Fibroblast of lung (primary cell): ENCODE measurements at regions not wholly inside any gene's neighbourhood (a gene's known extent, or its start where the extent isn't known, plus 50 kb on each side); places are given as distances from the start of the nearest gene placed in this dataset.

Experiments used
- DNase-seq, 2 donors: peaks; one replicate each; pipeline versions ENCODE4 v3.0.0 to v3.0.0-alpha.2; 2010; ENCODE audit warnings: low read depth in 2 of 2
- H2AFZ ChIP-seq: 2 replicates; pipeline ENCODE4 v1.5.1; 2012; ENCODE audit warnings: low read length, control low read depth, inconsistent platforms
- H3K27ac ChIP-seq: 2 replicates; pipeline ENCODE4 v1.5.1; 2011; ENCODE audit warnings: low read length, control low read depth; ENCODE audit not compliant: insufficient read depth
- H3K27me3 ChIP-seq: 2 replicates; pipeline ENCODE4 v1.5.1; 2011; ENCODE audit warnings: mild to moderate bottlenecking, low read length; ENCODE audit not compliant: control insufficient read depth, insufficient read depth
- H3K36me3 ChIP-seq: 2 replicates; pipeline ENCODE4 v1.5.1; 2011; ENCODE audit warnings: low read length; ENCODE audit not compliant: control insufficient read depth, insufficient read depth
- H3K4me1 ChIP-seq: 2 replicates; pipeline ENCODE4 v1.5.1; 2011; ENCODE audit warnings: low read length; ENCODE audit not compliant: control insufficient read depth, insufficient read depth; ENCODE audit errors: extremely low read depth
- H3K4me2 ChIP-seq: 2 replicates; pipeline ENCODE4 v1.5.1; 2011; ENCODE audit warnings: low read length, control low read depth; ENCODE audit not compliant: insufficient read depth; ENCODE audit errors: extremely low read depth
- H3K4me3 ChIP-seq, 4 experiments: fragments of 200-600 bp in 1 of 4; sonication (generic) in 1 of 4; replicated peaks in 1 of 4; 2 replicates each; pipeline ENCODE4 v1.5.1; 2011 to 2016; ENCODE audit warnings: low read length in 4 of 4, low read depth in 3 of 4, mild to moderate bottlenecking in 3 of 4, control low read depth in 2 of 4, inconsistent platforms in 1 of 4, mixed read lengths in 1 of 4; ENCODE audit not compliant: insufficient read depth in 1 of 4; ENCODE audit errors: control extremely low read depth in 1 of 4
- H3K79me2 ChIP-seq: 2 replicates; pipeline ENCODE4 v1.5.1; 2012; ENCODE audit warnings: mild to moderate bottlenecking, low read length, inconsistent platforms; ENCODE audit not compliant: control insufficient read depth, insufficient read depth
- H3K9ac ChIP-seq: 2 replicates; pipeline ENCODE4 v1.5.1; 2011; ENCODE audit warnings: mild to moderate bottlenecking, low read length, control low read depth; ENCODE audit not compliant: insufficient read depth
- H3K9me3 ChIP-seq: 2 replicates; pipeline ENCODE4 v1.5.1; 2012; ENCODE audit warnings: low read depth, low read length; ENCODE audit not compliant: control insufficient read depth, insufficient read depth
- H4K20me1 ChIP-seq: 2 replicates; pipeline ENCODE4 v1.5.1; 2011; ENCODE audit warnings: low read length; ENCODE audit not compliant: control insufficient read depth, insufficient read depth; ENCODE audit errors: extremely low read depth
- CTCF ChIP-seq, 2 donors: IDR thresholded peaks in 1 of 2; conservative IDR thresholded peaks in 1 of 2; 1 replicate in 1 of 2; 2 replicates in 1 of 2; pipeline ENCODE4 v1.5.1; 2011 to 2012; ENCODE audit warnings: low read length in 2 of 2, control low read depth in 1 of 2, inconsistent platforms in 1 of 2, low read depth in 1 of 2, mild to moderate bottlenecking in 1 of 2
- EZH2 ChIP-seq: IDR thresholded peaks from 2 replicates; pipeline ENCODE4 v1.5.1; 2012; ENCODE audit warnings: low read length, control low read depth, mild to moderate bottlenecking; ENCODE audit errors: missing control alignments

- Histone ChIP-seq H3K79me2 (no peaks in the 10 kb centered on the region), H3K4me2 (no peak overlapping the region), H3K9me3 (no peaks in the 10 kb centered on the region), H3K27ac (no peak overlapping the region), H3K4me3 (no peak overlapping the region), H2AFZ (no peak overlapping the region), H3K9ac (no peak overlapping the region), H4K20me1 (no peaks in the 10 kb centered on the region), H3K4me1 (no peaks in the 10 kb centered on the region), H3K36me3 (no peaks in the 10 kb centered on the region), H3K27me3 (no peaks in the 10 kb centered on the region)
- DNase-seq: no peak
- TF ChIP-seq CTCF (conservative IDR thresholded peaks at IDR 0.05 in 1 of 2, IDR thresholded peaks at IDR 0.05 in 1 of 2; ENCODE audit: low read depth in 1 of 2, low read length in 2 of 2) (no peak), EZH2 (no peak)
These were observed 323.1 kb upstream of the KCNN2 start for GRCh38 chr5:114038756-114039155.

- H3K27me3 ChIP-seq: no peaks in the 10 kb centered on the region
- no peaks in the 10 kb centered on the region for H3K9me3 ChIP-seq
- H2AFZ ChIP-seq: no peak overlapping the region
These were observed 311.8 kb upstream of the KCNN2 start for GRCh38 chr5:114050087-114050486.

GRCh38 chr5:114053372-114053771 is 308.5 kb upstream of the KCNN2 start:
- Histone ChIP-seq H3K79me2 (no peaks in the 10 kb centered on the region), H3K9me3 (no peaks in the 10 kb centered on the region), H4K20me1 (no peaks in the 10 kb centered on the region), H3K4me1 (no peaks in the 10 kb centered on the region), H3K9ac (no peak overlapping the region), H3K27me3 (peaks cover 9% of the 10 kb centered on the region), H2AFZ (no peak overlapping the region), H3K27ac (no peak overlapping the region), H3K4me2 (no peak overlapping the region), H3K4me3 (no peak overlapping the region), H3K36me3 (no peaks in the 10 kb centered on the region)
- TF ChIP-seq EZH2 (no peak), CTCF (conservative IDR thresholded peaks at IDR 0.05 in 1 of 2, IDR thresholded peaks at IDR 0.05 in 1 of 2; ENCODE audit: low read depth in 1 of 2, low read length in 2 of 2) (no peak)
- DNase-seq: no peak

More at GRCh38 chr5:114050087-114050486, 311.8 kb upstream of the KCNN2 start:
- Histone ChIP-seq H3K4me3 (no peak overlapping the region), H3K4me2 (no peak overlapping the region), H3K36me3 (no peaks in the 10 kb centered on the region), H3K4me1 (no peaks in the 10 kb centered on the region), H4K20me1 (no peaks in the 10 kb centered on the region), H3K79me2 (no peaks in the 10 kb centered on the region), H3K9ac (no peak overlapping the region), H3K27ac (no peak overlapping the region)
- no peak for DNase-seq
- TF ChIP-seq CTCF (conservative IDR thresholded peaks at IDR 0.05 in 1 of 2, IDR thresholded peaks at IDR 0.05 in 1 of 2; ENCODE audit: low read depth in 1 of 2, low read length in 2 of 2) (no peak), EZH2 (no peak)
